HL-60 (cell line): ENCODE measurements at regions not wholly inside any gene's neighbourhood (a gene's known extent, or its start where the extent isn't known, plus 50 kb on each side); places are given as distances from the start of the nearest gene placed in this dataset.

ENCODE experiments used
- CTCF ChIP-seq: IDR thresholded peaks from one replicate; pipeline ENCODE4 v1.5.1; 2011; ENCODE audit warnings: low read length, control low read depth, inconsistent platforms; ENCODE audit not compliant: insufficient read depth
- GABPA ChIP-seq: IDR thresholded peaks from 2 replicates; pipeline ENCODE4 v1.6.1; 2012; ENCODE audit warnings: low read depth
- REST ChIP-seq: IDR thresholded peaks from 2 replicates; pipeline ENCODE4 v1.6.1; 2012; ENCODE audit warnings: low read depth; ENCODE audit not compliant: insufficient replicate concordance

GRCh38 chr17:52536489-52536888, 378.0 kb upstream of the CA10 start:
- no peak for TF ChIP-seq CTCF
- no peak for TF ChIP-seq GABPA
- TF ChIP-seq REST = no peak
